ENCODE measurements at regions not wholly inside any gene's neighbourhood (a gene's known extent, or its start where the extent isn't known, plus 50 kb on each side); places are given as distances from the start of the nearest gene placed in this dataset.
"Not testable (repeated sequence)": the region's sequence is repeated elsewhere in the genome, so short reads cannot be mapped to it uniquely, and the experiment has no call there.

GRCh38 chr3:115204475-115204874 is 57.4 kb upstream of the ZBTB20 start:
- no peak for DNase-seq
- ATAC-seq: no peak

- ATAC-seq (no peak), DNase-seq (no peak)
Observed at GRCh38 chr3:115208066-115208750, 61.1 kb upstream of the ZBTB20 start.

- DNase-seq (no peak), ATAC-seq (no peak)
Observed at GRCh38 chr3:115211810-115212492, 64.9 kb upstream of the ZBTB20 start.

- no peak for ATAC-seq
Observed at GRCh38 chr3:115212615-115213014, 65.5 kb upstream of the ZBTB20 start.

GRCh38 chr3:115213052-115213451 is 66.0 kb upstream of the ZBTB20 start:
- not testable (repeated sequence) for DNase-seq, ATAC-seq

More at GRCh38 chr3:115212615-115213014, 65.5 kb upstream of the ZBTB20 start:
- no peak for DNase-seq

GRCh38 chr3:115217292-115217677 is 70.2 kb upstream of the ZBTB20 start:
- ATAC-seq: no peak
- no peak for DNase-seq

- ATAC-seq: no peak
- DNase-seq: peak; percentile 25
Observed at GRCh38 chr3:115217678-115218451, 70.8 kb upstream of the ZBTB20 start.

- no peak for ATAC-seq
- DNase-seq: no peak
Observed at GRCh38 chr3:115218859-115219258, 71.8 kb upstream of the ZBTB20 start.

- DNase-seq (no peak), ATAC-seq (no peak)
Observed at GRCh38 chr3:115224687-115225086, 77.6 kb upstream of the ZBTB20 start.

- DNase-seq (no peak), ATAC-seq (no peak)
Observed at GRCh38 chr3:115226844-115227445, 79.9 kb upstream of the ZBTB20 start.

- DNase-seq (no peak), ATAC-seq (no peak)
Observed at GRCh38 chr3:115227461-115227860, 80.4 kb upstream of the ZBTB20 start.

GRCh38 chr3:115228266-115228665 is 81.2 kb upstream of the ZBTB20 start:
- ATAC-seq: no peak
- DNase-seq: no peak

- no peak for ATAC-seq
- no peak for DNase-seq
Observed at GRCh38 chr3:115232167-115232566, 85.1 kb upstream of the ZBTB20 start.

GRCh38 chr3:115233021-115233420 is 85.9 kb upstream of the ZBTB20 start:
- ATAC-seq (no peak), DNase-seq (no peak)

GRCh38 chr3:115236496-115236895 is 89.4 kb upstream of the ZBTB20 start:
- DNase-seq (no peak), ATAC-seq (no peak)

GRCh38 chr3:115239717-115240116 is 92.6 kb upstream of the ZBTB20 start:
- DNase-seq: no peak
- no peak for ATAC-seq

GRCh38 chr3:115244350-115244749 is 97.3 kb upstream of the ZBTB20 start:
- DNase-seq: no peak
- ATAC-seq: no peak

GRCh38 chr3:115245438-115245837 is 98.3 kb upstream of the ZBTB20 start:
- ATAC-seq (no peak), DNase-seq (no peak)

GRCh38 chr3:115245899-115246298 is 98.8 kb upstream of the ZBTB20 start:
- DNase-seq (no peak), ATAC-seq (no peak)

GRCh38 chr3:115246461-115247020 is 99.5 kb upstream of the ZBTB20 start:
- ATAC-seq (no peak), DNase-seq (no peak)

GRCh38 chr3:115248274-115248673 is 101.2 kb upstream of the ZBTB20 start:
- no peak for ATAC-seq

GRCh38 chr3:115251509-115251908 is 104.4 kb upstream of the ZBTB20 start:
- DNase-seq: no peak
- ATAC-seq: no peak

More at GRCh38 chr3:115248274-115248673, 101.2 kb upstream of the ZBTB20 start:
- no peak for DNase-seq

Data from stimulated activated naive CD8-positive, alpha-beta T cell treated with anti-CD3 and anti-CD28 coated beads, Interleukin-15, Interleukin-2, amounts not matched to agents 100 U/mL and 50 U/mL, for 24 hours (primary cell).